ENCODE measurements at regions not wholly inside any gene's neighbourhood (a gene's known extent, or its start where the extent isn't known, plus 50 kb on each side); places are given as distances from the start of the nearest gene placed in this dataset.

GRCh38 chr3:13954741-13955483 lies 75.0 kb upstream of the WNT7A start:
- no peak overlapping the region for H3K4me3 ChIP-seq
- no peaks in the 10 kb centered on the region for H3K9me3 ChIP-seq
- H3K36me3 ChIP-seq, result no peaks in the 10 kb centered on the region
- no peak overlapping the region for H3K27ac ChIP-seq
- no peaks in the 10 kb centered on the region for H3K27me3 ChIP-seq (replicated peaks; ENCODE audit: insufficient read depth)
- no peak for DNase-seq (ENCODE audit: low spot score)
- no peaks in the 10 kb centered on the region for H3K4me1 ChIP-seq (ENCODE audit: control insufficient read depth in 1 of 2, low read depth in 2 of 2)
- no peak for TF ChIP-seq CTCF (IDR thresholded peaks at IDR 0.05)
- no peak for ATAC-seq (ENCODE audit: insufficient number of reproducible peaks, low FRiP score, low read depth)

- Histone ChIP-seq H3K36me3 (no peaks in the 10 kb centered on the region), H3K9me3 (no peaks in the 10 kb centered on the region), H3K4me3 (no peak overlapping the region), H3K27ac (no peak overlapping the region), H3K4me1 (ENCODE audit: control insufficient read depth in 1 of 2, low read depth in 2 of 2) (no peaks in the 10 kb centered on the region), H3K27me3 (replicated peaks; ENCODE audit: insufficient read depth) (no peaks in the 10 kb centered on the region)
- ATAC-seq (ENCODE audit: insufficient number of reproducible peaks, low FRiP score, low read depth) (no peak), DNase-seq (ENCODE audit: low spot score) (no peak)
- TF ChIP-seq CTCF (IDR thresholded peaks at IDR 0.05), result no peak
Measured at GRCh38 chr3:13954266-13954665, 74.4 kb upstream of the WNT7A start.

GRCh38 chr3:13951184-13951583 lies 71.3 kb upstream of the WNT7A start:
- no peak overlapping the region for H3K4me3 ChIP-seq
- ATAC-seq (ENCODE audit: insufficient number of reproducible peaks, low FRiP score, low read depth) (no peak), DNase-seq (ENCODE audit: low spot score) (no peak)
- no peaks in the 10 kb centered on the region for H3K4me1 ChIP-seq (ENCODE audit: control insufficient read depth in 1 of 2, low read depth in 2 of 2)
- no peak overlapping the region for H3K27ac ChIP-seq
- TF ChIP-seq CTCF (IDR thresholded peaks at IDR 0.05), result no peak
- H3K27me3 ChIP-seq (replicated peaks; ENCODE audit: insufficient read depth), result no peaks in the 10 kb centered on the region
- H3K9me3 ChIP-seq, result peaks cover 9% of the 10 kb centered on the region
- H3K36me3 ChIP-seq, result no peaks in the 10 kb centered on the region

GRCh38 chr3:13950042-13950441 lies 70.2 kb upstream of the WNT7A start:
- H3K4me1 ChIP-seq (ENCODE audit: control insufficient read depth in 1 of 2, low read depth in 2 of 2), result no peaks in the 10 kb centered on the region
- TF ChIP-seq CTCF (IDR thresholded peaks at IDR 0.05), result no peak
- no peak for DNase-seq (ENCODE audit: low spot score)

GRCh38 chr3:13947912-13948311 lies 68.0 kb upstream of the WNT7A start:
- no peak for ATAC-seq (ENCODE audit: insufficient number of reproducible peaks, low FRiP score, low read depth)
- Histone ChIP-seq H3K9me3 (peaks cover 12% of the 10 kb centered on the region), H3K27me3 (replicated peaks; ENCODE audit: insufficient read depth) (no peaks in the 10 kb centered on the region), H3K36me3 (no peaks in the 10 kb centered on the region), H3K4me1 (ENCODE audit: control insufficient read depth in 1 of 2, low read depth in 2 of 2) (no peaks in the 10 kb centered on the region), H3K27ac (no peak overlapping the region), H3K4me3 (no peak overlapping the region)
- no peak for DNase-seq (ENCODE audit: low spot score)
- no peak for TF ChIP-seq CTCF (IDR thresholded peaks at IDR 0.05)

More at GRCh38 chr3:13950042-13950441, 70.2 kb upstream of the WNT7A start:
- no peak for ATAC-seq (ENCODE audit: insufficient number of reproducible peaks, low FRiP score, low read depth)
- Histone ChIP-seq H3K36me3 (no peaks in the 10 kb centered on the region), H3K27me3 (replicated peaks; ENCODE audit: insufficient read depth) (no peaks in the 10 kb centered on the region), H3K4me3 (no peak overlapping the region), H3K27ac (no peak overlapping the region), H3K9me3 (peaks cover 12% of the 10 kb centered on the region)
